GM12878 (cell line): ENCODE measurements at regions not wholly inside any gene's neighbourhood (a gene's known extent, or its start where the extent isn't known, plus 50 kb on each side); places are given as distances from the start of the nearest gene placed in this dataset.

Experiments used
- ATAC-seq: fragments of 200-7000 bp; cut with Tn5 transposase; 3 replicates; pipeline ENCODE4 v1.9.1; 2020; ENCODE audit warnings: mild to moderate bottlenecking, moderate library complexity
- BruUV-seq: library from RNA; stranded (reverse); fragments of 400-500 nt; replicated peaks from 2 replicates; lab custom pipeline; 2021; lab: Mats Ljungman, UMichigan
- CTCF ChIA-PET: fragments of 300-600 bp; sonication (Branson Sonifier 250); formaldehyde crosslinking; extraction: SDS; loops from one replicate; lab custom pipeline; 2021; ENCODE audit warnings: inconsistent platforms; lab: Yijun Ruan, JAX
- POLR2A ChIA-PET: fragments of 350-600 bp; formaldehyde crosslinking; extraction: SDS; loops from one replicate; lab custom pipeline; 2021; ENCODE audit warnings: inconsistent platforms; lab: Charles Lee
- RAD21 ChIA-PET: fragments of 300-600 bp; sonication (Branson Sonifier 250); formaldehyde crosslinking; loops from one replicate; lab custom pipeline; 2023; ENCODE audit warnings: antibody characterized with exemption; ENCODE audit not compliant: unreplicated experiment; lab: Charles Lee
- SMC1A ChIA-PET: fragments of 300-600 bp; sonication (Branson Sonifier 250); formaldehyde crosslinking; loops from one replicate; lab custom pipeline; 2023; ENCODE audit not compliant: unreplicated experiment, uncharacterized antibody; lab: Charles Lee
- DNase-seq: peaks from one replicate; pipeline ENCODE4 v3.0.0-alpha.2; 2011; ENCODE audit warnings: low read depth, low spot score
- FAIRE-seq: peaks from 3 replicates; lab custom pipeline; 2011; peaks lifted over from hg19 to GRCh38; lab: Jason Lieb, UNC
- H2AFZ ChIP-seq: 2 replicates; pipeline ENCODE4 v1.6.0; 2011; ENCODE audit warnings: low read depth, low read length, control low read depth; ENCODE audit not compliant: control insufficient read depth
- H3K27ac ChIP-seq: 2 replicates; pipeline ENCODE4 v1.5.1; 2011; ENCODE audit warnings: control low read depth; ENCODE audit not compliant: control insufficient read depth, insufficient read depth
- H3K27me3 ChIP-seq, 2 experiments: replicated peaks in 1 of 2; 2 replicates each; pipeline versions ENCODE4 v1.6.0 to v1.6.1; 2011; ENCODE audit warnings: low read length in 1 of 2; ENCODE audit not compliant: control insufficient read depth in 2 of 2, insufficient read depth in 2 of 2
- H3K36me3 ChIP-seq, 2 experiments: 2 replicates each; pipeline ENCODE4 v1.5.1; 2011; ENCODE audit warnings: low read length in 1 of 2; ENCODE audit not compliant: control insufficient read depth in 2 of 2, insufficient read depth in 2 of 2
- H3K4me1 ChIP-seq: 2 replicates; pipeline ENCODE4 v1.6.1; 2011; ENCODE audit warnings: mild to moderate bottlenecking, low read length, moderate library complexity, mixed read lengths; ENCODE audit not compliant: control insufficient read depth, insufficient read depth
- H3K4me2 ChIP-seq: 2 replicates; pipeline ENCODE4 v1.6.0; 2011; ENCODE audit warnings: control low read depth; ENCODE audit not compliant: control insufficient read depth, insufficient read depth
- H3K4me3 ChIP-seq: fragments of 200-600 bp; sonication (generic); 2 replicates; pipeline ENCODE4 v1.5.1; 2016
- H3K79me2 ChIP-seq: 2 replicates; pipeline ENCODE4 v1.6.0; 2011; ENCODE audit warnings: low read length; ENCODE audit not compliant: control insufficient read depth, insufficient read depth
- H3K9ac ChIP-seq: 2 replicates; pipeline ENCODE4 v1.8.0; 2011; ENCODE audit warnings: low read length, control low read depth, mixed read lengths; ENCODE audit not compliant: control insufficient read depth, insufficient read depth
- H3K9me3 ChIP-seq: replicated peaks from 3 replicates; pipeline ENCODE4 v1.5.1; 2011; ENCODE audit warnings: mild to moderate bottlenecking, low read length; ENCODE audit not compliant: control insufficient read depth, insufficient read depth
- H4K20me1 ChIP-seq: 2 replicates; pipeline ENCODE4 v1.6.0; 2011; ENCODE audit not compliant: control insufficient read depth, insufficient read depth
- BRCA1 ChIP-seq: IDR thresholded peaks from 2 replicates; pipeline ENCODE4 v1.6.1; 2011; ENCODE audit warnings: low read depth, low read length, improper control_type of control experiment
- CBX5 ChIP-seq: sonication (generic); IDR thresholded peaks from 2 replicates; pipeline ENCODE4 v1.6.1; 2016; ENCODE audit warnings: low read depth, moderate library complexity, mild to moderate bottlenecking, inconsistent platforms
- CHD2 ChIP-seq: IDR thresholded peaks from 2 replicates; pipeline ENCODE4 v1.6.1; 2011; ENCODE audit warnings: low read depth, low read length, improper control_type of control experiment, borderline replicate concordance
- DPF2 ChIP-seq: fragments of 450-650 bp; IDR thresholded peaks from 2 replicates; pipeline ENCODE4 v1.6.1; 2017; ENCODE audit warnings: mild to moderate bottlenecking
- ELK1 ChIP-seq: IDR thresholded peaks from 2 replicates; pipeline ENCODE4 v1.6.1; 2012; ENCODE audit warnings: low read depth, low read length, improper control_type of control experiment
- NR2C1 ChIP-seq: fragments of 450-650 bp; IDR thresholded peaks from 2 replicates; pipeline ENCODE4 v1.6.1; 2017; ENCODE audit warnings: antibody characterized with exemption, mild to moderate bottlenecking, moderate library complexity
- PAX8 ChIP-seq: fragments of 450-650 bp; IDR thresholded peaks from 2 replicates; pipeline ENCODE4 v1.6.1; 2017; ENCODE audit warnings: mild to moderate bottlenecking, moderate library complexity
- RFX5 ChIP-seq: IDR thresholded peaks from 2 replicates; pipeline ENCODE4 v1.6.1; 2011; ENCODE audit warnings: low read depth, low read length, improper control_type of control experiment
- in situ Hi-C: fragments of 300-500 bp; cut with MboI; formaldehyde crosslinking; loops from 9 replicates; pipeline ENCODE4 v1.14.3; 2018; ENCODE audit warnings: mixed read lengths
- intact Hi-C: fragments of 100-400 bp; cut with micrococcal nuclease; formaldehyde crosslinking; loops from one replicate; pipeline ENCODE4 v1.14.2; 2022; ENCODE audit not compliant: unreplicated experiment
- TF ChIP-seq, protein P1 (sequence below): fragments of 450-650 bp; IDR thresholded peaks from 2 replicates; pipeline ENCODE4 v1.6.1; 2017; ENCODE audit warnings: mild to moderate bottlenecking
- TF ChIP-seq, protein P2 (sequence below): fragments of 450-650 bp; formaldehyde crosslinking; IDR thresholded peaks from 2 replicates; pipeline ENCODE4 v1.5.0; 2022; ENCODE audit warnings: mild to moderate bottlenecking, missing genetic modification characterization

- Histone ChIP-seq H2AFZ (no peak overlapping the region), H3K79me2 (no peaks in the 10 kb centered on the region), H3K27me3 (no peaks in the 10 kb centered on the region), H3K4me3 (no peak overlapping the region), H3K4me1 (no peaks in the 10 kb centered on the region), H3K27ac (no peak overlapping the region), H3K4me2 (no peak overlapping the region), H3K36me3 (no peaks in the 10 kb centered on the region), H4K20me1 (no peaks in the 10 kb centered on the region), H3K9me3 (no peaks in the 10 kb centered on the region), H3K9ac (no peak overlapping the region)
- intact Hi-C loops: no loop called here
- CTCF ChIA-PET: interaction anchor here (1.0 kb wide), 1 partner anchor 23 kb away, joined by 3 read pairs; no protein-coding TSS in a partner anchor
- no peak for DNase-seq
- SMC1A ChIA-PET: no interaction called here
- RAD21 ChIA-PET: no interaction called here
- POLR2A ChIA-PET: no interaction called here
- no peak for ATAC-seq
- TF ChIP-seq CBX5 (no peak), PAX8 (no peak), DPF2 (no peak)
- in situ Hi-C loops: no loop called here
- no peak for FAIRE-seq
- BruUV-seq: no TSS peak
Measured at GRCh38 chr14:40601063-40601462, 1005.6 kb upstream of the LRFN5 start.

DNA sequence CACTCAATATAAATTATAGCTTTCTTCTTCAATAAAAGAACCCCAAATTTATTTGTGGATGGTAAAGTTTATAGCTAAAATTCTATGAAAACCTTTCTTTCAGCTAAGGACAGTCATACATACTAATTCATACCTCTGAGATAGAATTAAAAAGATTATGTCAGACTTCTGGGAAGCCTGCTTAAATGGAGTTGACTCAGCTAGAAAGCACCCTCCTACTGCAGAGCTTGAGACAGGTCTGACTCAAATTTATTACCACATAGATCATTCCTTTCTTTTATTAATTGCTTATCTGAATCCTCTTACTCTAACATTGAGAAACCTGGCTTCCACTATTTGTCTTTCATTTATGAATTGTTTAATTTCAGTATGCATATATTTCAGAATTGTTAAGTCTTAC, 1007.0 kb upstream of the LRFN5 start:
- DNase-seq (no peak), FAIRE-seq (no peak), ATAC-seq (no peak)
- Histone ChIP-seq H3K36me3 (no peaks in the 10 kb centered on the region), H3K4me1 (no peaks in the 10 kb centered on the region), H3K9me3 (no peaks in the 10 kb centered on the region), H3K79me2 (no peaks in the 10 kb centered on the region), H2AFZ (no peak overlapping the region), H3K9ac (no peak overlapping the region), H3K27me3 (no peaks in the 10 kb centered on the region), H3K27ac (no peak overlapping the region), H4K20me1 (no peaks in the 10 kb centered on the region), H3K4me2 (no peak overlapping the region), H3K4me3 (no peak overlapping the region)
- intact Hi-C loops (no loop called here), in situ Hi-C loops (no loop called here)
- BruUV-seq: no TSS peak
- POLR2A ChIA-PET: no interaction called here
- RAD21 ChIA-PET: no interaction called here
- SMC1A ChIA-PET: no interaction called here
- CTCF ChIA-PET: no interaction called here
- TF ChIP-seq ELK1 (no peak), NR2C1 (no peak), BRCA1 (no peak), RFX5 (no peak), CHD2 (no peak)
- TF ChIP-seq, protein P1, sequence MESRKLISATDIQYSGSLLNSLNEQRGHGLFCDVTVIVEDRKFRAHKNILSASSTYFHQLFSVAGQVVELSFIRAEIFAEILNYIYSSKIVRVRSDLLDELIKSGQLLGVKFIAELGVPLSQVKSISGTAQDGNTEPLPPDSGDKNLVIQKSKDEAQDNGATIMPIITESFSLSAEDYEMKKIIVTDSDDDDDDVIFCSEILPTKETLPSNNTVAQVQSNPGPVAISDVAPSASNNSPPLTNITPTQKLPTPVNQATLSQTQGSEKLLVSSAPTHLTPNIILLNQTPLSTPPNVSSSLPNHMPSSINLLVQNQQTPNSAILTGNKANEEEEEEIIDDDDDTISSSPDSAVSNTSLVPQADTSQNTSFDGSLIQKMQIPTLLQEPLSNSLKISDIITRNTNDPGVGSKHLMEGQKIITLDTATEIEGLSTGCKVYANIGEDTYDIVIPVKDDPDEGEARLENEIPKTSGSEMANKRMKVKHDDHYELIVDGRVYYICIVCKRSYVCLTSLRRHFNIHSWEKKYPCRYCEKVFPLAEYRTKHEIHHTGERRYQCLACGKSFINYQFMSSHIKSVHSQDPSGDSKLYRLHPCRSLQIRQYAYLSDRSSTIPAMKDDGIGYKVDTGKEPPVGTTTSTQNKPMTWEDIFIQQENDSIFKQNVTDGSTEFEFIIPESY: no peak
- TF ChIP-seq, protein P2, sequence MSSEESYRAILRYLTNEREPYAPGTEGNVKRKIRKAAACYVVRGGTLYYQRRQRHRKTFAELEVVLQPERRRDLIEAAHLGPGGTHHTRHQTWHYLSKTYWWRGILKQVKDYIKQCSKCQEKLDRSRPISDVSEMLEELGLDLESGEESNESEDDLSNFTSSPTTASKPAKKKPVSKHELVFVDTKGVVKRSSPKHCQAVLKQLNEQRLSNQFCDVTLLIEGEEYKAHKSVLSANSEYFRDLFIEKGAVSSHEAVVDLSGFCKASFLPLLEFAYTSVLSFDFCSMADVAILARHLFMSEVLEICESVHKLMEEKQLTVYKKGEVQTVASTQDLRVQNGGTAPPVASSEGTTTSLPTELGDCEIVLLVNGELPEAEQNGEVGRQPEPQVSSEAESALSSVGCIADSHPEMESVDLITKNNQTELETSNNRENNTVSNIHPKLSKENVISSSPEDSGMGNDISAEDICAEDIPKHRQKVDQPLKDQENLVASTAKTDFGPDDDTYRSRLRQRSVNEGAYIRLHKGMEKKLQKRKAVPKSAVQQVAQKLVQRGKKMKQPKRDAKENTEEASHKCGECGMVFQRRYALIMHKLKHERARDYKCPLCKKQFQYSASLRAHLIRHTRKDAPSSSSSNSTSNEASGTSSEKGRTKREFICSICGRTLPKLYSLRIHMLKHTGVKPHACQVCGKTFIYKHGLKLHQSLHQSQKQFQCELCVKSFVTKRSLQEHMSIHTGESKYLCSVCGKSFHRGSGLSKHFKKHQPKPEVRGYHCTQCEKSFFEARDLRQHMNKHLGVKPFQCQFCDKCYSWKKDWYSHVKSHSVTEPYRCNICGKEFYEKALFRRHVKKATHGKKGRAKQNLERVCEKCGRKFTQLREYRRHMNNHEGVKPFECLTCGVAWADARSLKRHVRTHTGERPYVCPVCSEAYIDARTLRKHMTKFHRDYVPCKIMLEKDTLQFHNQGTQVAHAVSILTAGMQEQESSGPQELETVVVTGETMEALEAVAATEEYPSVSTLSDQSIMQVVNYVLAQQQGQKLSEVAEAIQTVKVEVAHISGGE (CRISPR knock-in tag): no peak
